ENCODE measurements at regions not wholly inside any gene's neighbourhood (a gene's known extent, or its start where the extent isn't known, plus 50 kb on each side); places are given as distances from the start of the nearest gene placed in this dataset.

DNA sequence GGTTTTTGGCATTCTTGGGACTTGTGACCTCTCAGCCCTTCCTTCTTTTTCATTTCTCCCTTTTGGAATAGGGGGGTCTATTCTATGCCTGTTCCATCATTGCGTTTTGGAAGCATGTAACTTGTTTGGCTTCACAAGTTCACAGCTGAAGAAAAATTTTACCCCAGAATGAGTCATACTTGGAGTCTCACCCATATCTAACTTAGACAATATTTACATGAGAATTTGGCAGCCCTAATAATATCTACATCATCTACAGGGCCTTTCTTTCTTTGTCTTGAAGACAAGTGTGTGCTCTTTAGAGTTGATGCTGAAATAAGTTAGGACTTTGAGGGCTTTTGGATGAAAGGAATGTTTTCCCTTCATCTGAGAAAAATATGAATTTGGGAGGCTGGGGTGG is 1312.9 kb upstream of the FLRT2 start:
- DNase-seq (ENCODE audit: insufficient read length, low spot score), result no peak
- no peak for TF ChIP-seq CTCF (IDR thresholded peaks at IDR 0.05; ENCODE audit: insufficient read depth, missing control alignments)
- FAIRE-seq, result no peak

GRCh38 chr14:84225268-84225667 is 1304.7 kb upstream of the FLRT2 start:
- FAIRE-seq, result no peak
- DNase-seq (ENCODE audit: insufficient read length, low spot score), result no peak
- no peak for TF ChIP-seq CTCF (IDR thresholded peaks at IDR 0.05; ENCODE audit: insufficient read depth, missing control alignments)

DNA sequence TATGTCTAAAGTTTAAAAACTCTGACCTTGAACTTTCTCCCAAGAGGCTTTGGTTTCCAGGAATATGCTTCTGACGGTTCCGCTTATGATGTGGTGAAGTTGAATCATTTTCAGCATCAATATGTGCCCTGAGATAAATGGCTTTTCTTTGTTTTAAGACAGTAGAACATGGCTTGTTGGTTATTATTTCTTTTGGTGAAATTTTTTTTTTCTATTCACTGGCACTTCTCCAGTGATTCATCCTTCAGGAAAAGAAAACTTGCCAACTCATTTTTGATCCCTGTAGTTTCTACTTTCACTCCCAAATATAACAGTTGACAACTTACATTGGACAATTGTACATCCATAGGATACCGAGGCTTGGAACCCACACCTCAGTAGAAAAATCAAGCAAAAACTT is 1301.2 kb upstream of the FLRT2 start:
- FAIRE-seq, result no peak

GRCh38 chr14:84234281-84234680 is 1295.7 kb upstream of the FLRT2 start:
- TF ChIP-seq CTCF (IDR thresholded peaks at IDR 0.05; ENCODE audit: insufficient read depth, missing control alignments), result no peak
- DNase-seq (ENCODE audit: insufficient read length, low spot score), result no peak
- no peak for FAIRE-seq

More for the DNA sequence above, 1301.2 kb upstream of the FLRT2 start:
- DNase-seq (ENCODE audit: insufficient read length, low spot score), result no peak
- no peak for TF ChIP-seq CTCF (IDR thresholded peaks at IDR 0.05; ENCODE audit: insufficient read depth, missing control alignments)

DNA sequence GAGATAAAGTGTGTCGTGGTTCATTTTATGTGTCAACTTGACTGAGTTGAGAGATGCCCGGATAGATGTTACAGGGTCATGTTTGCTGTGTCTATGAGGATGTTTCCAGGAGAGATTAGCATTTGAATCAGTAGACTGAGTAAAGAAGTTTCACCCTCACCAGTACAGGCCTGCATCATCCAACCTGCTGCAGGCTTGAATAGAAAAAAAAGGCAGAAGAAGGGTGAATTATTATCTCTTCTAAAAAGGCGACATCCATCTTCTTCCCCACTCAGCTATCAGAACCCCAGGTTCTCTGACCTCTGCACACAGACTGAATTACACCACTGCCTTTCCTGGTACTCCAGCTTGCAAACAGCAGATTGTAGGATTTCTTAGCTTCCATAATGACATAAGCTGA is 1293.7 kb upstream of the FLRT2 start:
- FAIRE-seq (peak; percentile 91), DNase-seq (ENCODE audit: insufficient read length, low spot score) (no peak)
- TF ChIP-seq CTCF (IDR thresholded peaks at IDR 0.05; ENCODE audit: insufficient read depth, missing control alignments), result no peak

- peak; percentile 74 for FAIRE-seq
- no peak for DNase-seq (ENCODE audit: insufficient read length, low spot score)
- TF ChIP-seq CTCF (IDR thresholded peaks at IDR 0.05; ENCODE audit: insufficient read depth, missing control alignments), result no peak
Observed at GRCh38 chr14:84237881-84238280, 1292.1 kb upstream of the FLRT2 start.

DNA sequence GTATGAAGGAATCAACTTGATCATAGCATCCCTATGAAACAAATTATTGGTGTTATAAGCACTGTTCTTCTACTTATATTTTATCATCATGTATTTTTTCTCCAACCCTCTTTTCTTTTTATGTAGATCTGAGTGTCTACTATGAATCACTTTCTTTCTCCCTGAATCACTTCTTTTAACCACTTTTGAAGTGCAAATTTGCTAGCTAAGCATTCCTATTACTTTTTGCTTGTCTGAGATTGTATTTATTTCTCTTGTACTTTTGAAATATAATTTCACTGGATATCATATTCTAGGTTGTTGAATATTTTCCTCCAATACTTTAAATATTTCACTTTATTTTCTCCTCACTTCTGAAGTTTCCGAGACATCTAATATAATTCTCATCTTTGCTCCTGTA is 1282.3 kb upstream of the FLRT2 start:
- FAIRE-seq (no peak), DNase-seq (ENCODE audit: insufficient read length, low spot score) (no peak)
- no peak for TF ChIP-seq CTCF (IDR thresholded peaks at IDR 0.05; ENCODE audit: insufficient read depth, missing control alignments)
